HCT116 (cell line): ENCODE measurements at regions not wholly inside any gene's neighbourhood (a gene's known extent, or its start where the extent isn't known, plus 50 kb on each side); places are given as distances from the start of the nearest gene placed in this dataset.

Experiments used
- CTCF ChIP-seq, 3 experiments: fragments of 200-600 bp in 1 of 3; sonication (generic) in 1 of 3; IDR thresholded peaks in 2 of 3; conservative IDR thresholded peaks in 1 of 3; 2 replicates each; pipeline ENCODE4 v1.5.1; 2012 to 2017; ENCODE audit warnings: low read depth in 2 of 3, low read length in 2 of 3, antibody characterized with exemption in 1 of 3, borderline replicate concordance in 1 of 3, control low read depth in 1 of 3, mild to moderate bottlenecking in 1 of 3, mixed read lengths in 1 of 3, mixed run types in 1 of 3, moderate library complexity in 1 of 3; ENCODE audit not compliant: insufficient read depth in 1 of 3
- EZH2 ChIP-seq: fragments of 200-600 bp; sonication (generic); IDR thresholded peaks from 2 replicates; pipeline ENCODE4 v1.6.1; 2017; ENCODE audit warnings: antibody characterized with exemption, mixed run types
- MAX ChIP-seq: IDR thresholded peaks from 2 replicates; pipeline ENCODE4 v1.6.1; 2012
- POLR2AphosphoS5 ChIP-seq: IDR thresholded peaks from 2 replicates; pipeline ENCODE4 v1.6.1; 2011; ENCODE audit warnings: mild to moderate bottlenecking, low read depth, low read length, moderate library complexity
- RAD21 ChIP-seq: IDR thresholded peaks from 2 replicates; pipeline ENCODE4 v1.6.1; 2012; ENCODE audit warnings: low read depth, mild to moderate bottlenecking

GRCh38 chr6:130713144-130713543 is 114.1 kb upstream of the SMLR1 start:
- TF ChIP-seq CTCF (IDR thresholded peaks at IDR 0.05 in 2 of 3, conservative IDR thresholded peaks at IDR 0.05 in 1 of 3; ENCODE audit: borderline replicate concordance in 1 of 3, insufficient read depth in 1 of 3, low read depth in 2 of 3, low read length in 2 of 3) (no peak), EZH2 (no peak), POLR2AphosphoS5 (no peak), MAX (no peak), RAD21 (no peak)
